ENCODE measurements at regions not wholly inside any gene's neighbourhood (a gene's known extent, or its start where the extent isn't known, plus 50 kb on each side); places are given as distances from the start of the nearest gene placed in this dataset.

DNA sequence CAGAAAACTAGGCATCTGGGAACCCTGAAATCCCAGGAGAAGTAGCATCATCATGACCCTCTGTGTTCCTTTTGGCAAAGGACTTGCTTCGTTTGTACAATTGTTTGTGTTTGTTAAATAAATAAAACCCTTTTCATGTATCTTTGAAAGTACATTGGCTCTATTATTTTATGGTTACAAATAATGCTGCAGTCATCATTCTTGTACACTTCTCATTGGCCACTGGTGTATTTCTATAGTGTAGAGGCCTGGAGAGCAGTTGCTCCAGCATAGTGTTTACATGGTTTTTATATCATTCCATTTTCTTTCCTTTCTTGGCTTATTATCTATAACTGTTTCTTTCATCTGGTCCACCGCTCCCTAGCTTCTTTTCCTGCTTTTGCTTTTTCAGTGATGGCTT, 253.3 kb downstream of the FAM72C start:
- TF ChIP-seq EP300 (IDR thresholded peaks at IDR 0.05) (no peak), CTCF (IDR thresholded peaks at IDR 0.05) (no peak)

Data from suprapubic skin (tissue), 3 donors.